A673 (cell line): ENCODE measurements at regions not wholly inside any gene's neighbourhood (a gene's known extent, or its start where the extent isn't known, plus 50 kb on each side); places are given as distances from the start of the nearest gene placed in this dataset.

Source experiments
- BruUV-seq: library from RNA; stranded (reverse); fragments of 400-500 nt; replicated peaks from 2 replicates; lab custom pipeline; 2021; lab: Mats Ljungman, UMichigan
- CTCF ChIA-PET: fragments of 300-600 bp; sonication (Branson Sonifier 250); formaldehyde crosslinking; loops from one replicate; lab custom pipeline; 2022; ENCODE audit warnings: antibody characterized with exemption; lab: Charles Lee
- POLR2A ChIA-PET: fragments of 300-600 bp; sonication (Branson Sonifier 250); formaldehyde crosslinking; loops from one replicate; lab custom pipeline; 2022; ENCODE audit warnings: antibody characterized with exemption; ENCODE audit not compliant: low non-redundant PET; lab: Charles Lee
- DNase-seq: peaks from one replicate; pipeline ENCODE4 v3.0.0-alpha.2; 2015; ENCODE audit warnings: low spot score
- H3K27ac ChIP-seq: fragments of 200-600 bp; sonication (generic); 2 replicates; pipeline ENCODE4 v1.5.1; 2016; ENCODE audit warnings: mixed run types, low read depth, mild to moderate bottlenecking, mixed read lengths, antibody characterized with exemption, low read length; ENCODE audit not compliant: poor library complexity, severe bottlenecking
- H3K27me3 ChIP-seq: fragments of 200-600 bp; sonication (generic); replicated peaks from 2 replicates; pipeline ENCODE4 v1.6.1; 2017; ENCODE audit warnings: mixed run types, low read depth, mild to moderate bottlenecking, mixed read lengths, antibody characterized with exemption, low read length; ENCODE audit not compliant: insufficient read depth, poor library complexity
- H3K36me3 ChIP-seq: fragments of 200-600 bp; sonication (generic); 2 replicates; pipeline ENCODE4 v1.6.1; 2016; ENCODE audit warnings: mixed run types, mild to moderate bottlenecking, mixed read lengths, antibody characterized with exemption, low read length; ENCODE audit not compliant: insufficient read depth, poor library complexity, severe bottlenecking
- H3K4me1 ChIP-seq: fragments of 200-600 bp; sonication (generic); 2 replicates; pipeline ENCODE4 v1.6.1; 2017; ENCODE audit warnings: mixed run types, mild to moderate bottlenecking, mixed read lengths, antibody characterized with exemption, low read length; ENCODE audit not compliant: insufficient read depth, poor library complexity, severe bottlenecking
- H3K4me3 ChIP-seq: fragments of 200-600 bp; sonication (generic); 2 replicates; pipeline ENCODE4 v1.5.1; 2016; ENCODE audit warnings: low read depth, mixed run types, mild to moderate bottlenecking, mixed read lengths, low read length; ENCODE audit not compliant: poor library complexity, severe bottlenecking
- H3K9me3 ChIP-seq: fragments of 200-600 bp; sonication (generic); 2 replicates; pipeline ENCODE4 v1.6.1; 2016; ENCODE audit warnings: mixed run types, low read depth, mild to moderate bottlenecking, mixed read lengths, antibody characterized with exemption, low read length; ENCODE audit not compliant: poor library complexity, severe bottlenecking
- CTCF ChIP-seq: fragments of 300-800, 200-600 bp; sonication (generic); conservative IDR thresholded peaks from 2 replicates; pipeline ENCODE4 v1.5.1; 2017; ENCODE audit warnings: low read depth, mild to moderate bottlenecking, antibody characterized with exemption, low read length, moderate library complexity, mixed read lengths
- EZH2 ChIP-seq: fragments of 200-600 bp; sonication (generic); IDR thresholded peaks from 2 replicates; pipeline ENCODE4 v1.6.1; 2017; ENCODE audit warnings: borderline replicate concordance, low read depth, mild to moderate bottlenecking, mixed read lengths, antibody characterized with exemption, low read length; ENCODE audit not compliant: poor library complexity, severe bottlenecking
- intact Hi-C: fragments of 100-400 bp; cut with micrococcal nuclease; formaldehyde crosslinking; loops from one replicate; pipeline ENCODE4 v1.10.0; 2022; ENCODE audit not compliant: unreplicated experiment

GRCh38 chr5:174448662-174449061 lies 275.7 kb upstream of the MSX2 start:
- CTCF ChIA-PET = no interaction called here
- H3K4me1 ChIP-seq = no peaks in the 10 kb centered on the region
- no TSS peak for BruUV-seq
- no peak overlapping the region for H3K27ac ChIP-seq
- no peak overlapping the region for H3K4me3 ChIP-seq
- POLR2A ChIA-PET = no interaction called here
- no peak for DNase-seq
- intact Hi-C loops = no loop called here
- H3K36me3 ChIP-seq = no peaks in the 10 kb centered on the region
- no peaks in the 10 kb centered on the region for H3K9me3 ChIP-seq
- TF ChIP-seq CTCF (no peak), EZH2 (no peak)
- peaks cover 5% of the 10 kb centered on the region for H3K27me3 ChIP-seq

DNA sequence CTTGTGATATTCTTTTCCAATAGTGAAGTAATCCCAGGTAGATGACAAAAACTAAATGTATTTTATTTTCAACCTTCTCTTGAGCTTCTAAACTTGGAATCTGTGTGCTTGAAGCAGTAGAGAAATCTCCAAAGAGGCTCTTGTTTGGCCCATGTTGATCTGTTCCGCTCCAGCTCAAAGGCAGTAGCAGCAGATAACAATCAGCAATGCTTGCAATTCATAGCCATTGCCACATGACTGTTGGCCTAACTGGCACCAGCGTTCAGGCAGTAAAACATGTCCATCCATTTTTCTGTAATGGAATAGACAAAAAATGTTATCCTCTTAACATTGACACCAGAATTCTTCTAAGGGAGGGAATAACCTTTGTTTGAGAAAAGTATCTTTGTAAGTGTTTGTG lies 270.7 kb upstream of the MSX2 start:
- no peaks in the 10 kb centered on the region for H3K4me1 ChIP-seq
- H3K27me3 ChIP-seq = peaks cover 5% of the 10 kb centered on the region
- no peak overlapping the region for H3K27ac ChIP-seq
- POLR2A ChIA-PET = no interaction called here
- no peak for DNase-seq
- TF ChIP-seq CTCF = no peak
- no peak for TF ChIP-seq EZH2
- H3K36me3 ChIP-seq = no peaks in the 10 kb centered on the region
- no peaks in the 10 kb centered on the region for H3K9me3 ChIP-seq
- intact Hi-C loops = no loop called here
- BruUV-seq = no TSS peak
- CTCF ChIA-PET = no interaction called here
- no peak overlapping the region for H3K4me3 ChIP-seq

DNA sequence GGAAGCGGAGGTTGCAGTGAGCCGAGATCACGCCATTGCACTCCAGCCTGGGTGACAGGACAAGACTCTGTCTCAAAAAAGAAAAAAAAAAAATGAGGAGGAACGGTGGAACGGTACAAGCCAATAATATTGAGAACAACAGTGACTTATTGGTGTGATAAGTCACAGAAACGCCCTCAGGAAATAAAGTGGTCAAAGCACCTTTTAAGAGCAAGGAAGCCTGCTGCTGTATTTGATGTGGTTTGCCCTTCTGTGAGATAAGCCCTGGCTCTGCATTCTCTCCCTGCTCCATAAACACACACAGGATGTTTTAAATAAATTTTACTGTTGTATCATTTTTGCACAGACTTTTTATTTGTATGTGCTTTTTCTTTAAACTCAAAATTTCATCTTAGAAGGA lies 269.9 kb upstream of the MSX2 start:
- BruUV-seq = no TSS peak
- DNase-seq = no peak
- Histone ChIP-seq H3K4me1 (no peaks in the 10 kb centered on the region), H3K27ac (no peak overlapping the region), H3K27me3 (peaks cover 5% of the 10 kb centered on the region), H3K36me3 (no peaks in the 10 kb centered on the region), H3K9me3 (no peaks in the 10 kb centered on the region), H3K4me3 (no peak overlapping the region)
- POLR2A ChIA-PET = no interaction called here
- CTCF ChIA-PET = no interaction called here
- TF ChIP-seq EZH2 (no peak), CTCF (no peak)
- intact Hi-C loops = no loop called here
